ENCODE measurements at regions not wholly inside any gene's neighbourhood (a gene's known extent, or its start where the extent isn't known, plus 50 kb on each side); places are given as distances from the start of the nearest gene placed in this dataset.
"Not testable (repeated sequence)": the region's sequence is repeated elsewhere in the genome, so short reads cannot be mapped to it uniquely, and the experiment has no call there.

GRCh38 chr6:14569394-14569793 lies 451.8 kb downstream of the CD83 start:
- no peaks in the 10 kb centered on the region for H3F3A ChIP-seq (ENCODE audit: insufficient read depth, low read length)
- H3K9me2 ChIP-seq (replicated peaks; ENCODE audit: insufficient read depth, low read length), result no peaks in the 10 kb centered on the region
- H3K4me3 ChIP-seq (ENCODE audit: low read length), result no peak overlapping the region
- no peak for DNase-seq
- H4K20me1 ChIP-seq (ENCODE audit: insufficient read depth, low read length), result no peaks in the 10 kb centered on the region
- TF ChIP-seq EZH2 (optimal IDR thresholded peaks at IDR 0.05; ENCODE audit: low read depth, low read length) (no peak), CTCF (IDR thresholded peaks at IDR 0.05; ENCODE audit: low read length) (no peak), EZH2phosphoT487 (IDR thresholded peaks at IDR 0.05; ENCODE audit: low read length) (no peak)
- no peak overlapping the region for H3K27ac ChIP-seq (ENCODE audit: low read length)
- no peak overlapping the region for H3K4me2 ChIP-seq (ENCODE audit: low read depth, low read length)
- no peak overlapping the region for H3K9ac ChIP-seq (ENCODE audit: low read length)
- H3K9me3 ChIP-seq (replicated peaks; ENCODE audit: insufficient read depth, low read length), result no peaks in the 10 kb centered on the region
- H3K27me3 ChIP-seq (replicated peaks; ENCODE audit: insufficient read depth, low read length), result no peaks in the 10 kb centered on the region
- H3K79me2 ChIP-seq (ENCODE audit: low read length), result no peaks in the 10 kb centered on the region
- H2AFZ ChIP-seq (ENCODE audit: low read length), result no peak overlapping the region
- H3K4me1 ChIP-seq (ENCODE audit: low read length), result no peaks in the 10 kb centered on the region
- no peaks in the 10 kb centered on the region for H3K36me3 ChIP-seq (replicated peaks; ENCODE audit: insufficient read depth, low read length)

- not testable (repeated sequence) for DNase-seq; H3K9me2 ChIP-seq (replicated peaks; ENCODE audit: insufficient read depth, low read length); H3K27me3 ChIP-seq (replicated peaks; ENCODE audit: insufficient read depth, low read length); H3F3A ChIP-seq (ENCODE audit: insufficient read depth, low read length); H3K9ac ChIP-seq (ENCODE audit: low read length); H3K4me2 ChIP-seq (ENCODE audit: low read depth, low read length); H3K9me3 ChIP-seq (replicated peaks; ENCODE audit: insufficient read depth, low read length); H2AFZ ChIP-seq (ENCODE audit: low read length); H3K36me3 ChIP-seq (replicated peaks; ENCODE audit: insufficient read depth, low read length); H4K20me1 ChIP-seq (ENCODE audit: insufficient read depth, low read length); H3K4me1 ChIP-seq (ENCODE audit: low read length); H3K27ac ChIP-seq (ENCODE audit: low read length); H3K4me3 ChIP-seq (ENCODE audit: low read length); H3K79me2 ChIP-seq (ENCODE audit: low read length)
These were observed 452.3 kb downstream of the CD83 start for GRCh38 chr6:14569874-14570273.

- Histone ChIP-seq H3K4me3 (ENCODE audit: low read length) (no peak overlapping the region), H3K4me1 (ENCODE audit: low read length) (no peaks in the 10 kb centered on the region), H3K4me2 (ENCODE audit: low read depth, low read length) (no peak overlapping the region), H3K9me2 (replicated peaks; ENCODE audit: insufficient read depth, low read length) (no peaks in the 10 kb centered on the region), H3K36me3 (replicated peaks; ENCODE audit: insufficient read depth, low read length) (no peaks in the 10 kb centered on the region), H3F3A (ENCODE audit: insufficient read depth, low read length) (no peaks in the 10 kb centered on the region), H3K9ac (ENCODE audit: low read length) (no peak overlapping the region), H3K27ac (ENCODE audit: low read length) (no peak overlapping the region), H3K79me2 (ENCODE audit: low read length) (no peaks in the 10 kb centered on the region), H3K27me3 (replicated peaks; ENCODE audit: insufficient read depth, low read length) (no peaks in the 10 kb centered on the region), H2AFZ (ENCODE audit: low read length) (no peak overlapping the region), H4K20me1 (ENCODE audit: insufficient read depth, low read length) (no peaks in the 10 kb centered on the region), H3K9me3 (replicated peaks; ENCODE audit: insufficient read depth, low read length) (no peaks in the 10 kb centered on the region)
- no peak for DNase-seq
- TF ChIP-seq EZH2phosphoT487 (IDR thresholded peaks at IDR 0.05; ENCODE audit: low read length), result no peak
These were observed 453.4 kb downstream of the CD83 start for GRCh38 chr6:14571001-14571400.

- Histone ChIP-seq H3K4me3 (ENCODE audit: low read length) (no peak overlapping the region), H3K27ac (ENCODE audit: low read length) (no peak overlapping the region), H3F3A (ENCODE audit: insufficient read depth, low read length) (no peaks in the 10 kb centered on the region), H3K9me2 (replicated peaks; ENCODE audit: insufficient read depth, low read length) (no peaks in the 10 kb centered on the region), H3K9me3 (replicated peaks; ENCODE audit: insufficient read depth, low read length) (no peaks in the 10 kb centered on the region), H2AFZ (ENCODE audit: low read length) (no peak overlapping the region), H3K36me3 (replicated peaks; ENCODE audit: insufficient read depth, low read length) (no peaks in the 10 kb centered on the region), H3K27me3 (replicated peaks; ENCODE audit: insufficient read depth, low read length) (no peaks in the 10 kb centered on the region), H3K4me1 (ENCODE audit: low read length) (no peaks in the 10 kb centered on the region), H4K20me1 (ENCODE audit: insufficient read depth, low read length) (no peaks in the 10 kb centered on the region), H3K79me2 (ENCODE audit: low read length) (no peaks in the 10 kb centered on the region), H3K9ac (ENCODE audit: low read length) (no peak overlapping the region), H3K4me2 (ENCODE audit: low read depth, low read length) (no peak overlapping the region)
- DNase-seq, result no peak
- TF ChIP-seq EZH2 (optimal IDR thresholded peaks at IDR 0.05; ENCODE audit: low read depth, low read length) (no peak), CTCF (IDR thresholded peaks at IDR 0.05; ENCODE audit: low read length) (no peak)
These were observed 454.2 kb downstream of the CD83 start for GRCh38 chr6:14571746-14572145.

Data from MM.1S (cell line).